ENCODE measurements at regions not wholly inside any gene's neighbourhood (a gene's known extent, or its start where the extent isn't known, plus 50 kb on each side); places are given as distances from the start of the nearest gene placed in this dataset.

- BruUV-seq (replicated peaks) = no TSS peak
- Histone ChIP-seq H3K79me2 (ENCODE audit: control insufficient read depth, insufficient read depth, low read length) (no peaks in the 10 kb centered on the region), H3K9me3 (replicated peaks; ENCODE audit: control insufficient read depth, insufficient read depth, low read length) (no peaks in the 10 kb centered on the region), H3K4me1 (ENCODE audit: control insufficient read depth, insufficient read depth, low read length) (no peaks in the 10 kb centered on the region), H3K27ac (ENCODE audit: control insufficient read depth, insufficient read depth) (no peak overlapping the region), H3K27me3 (replicated peaks in 1 of 2; ENCODE audit: control insufficient read depth in 2 of 2, insufficient read depth in 2 of 2, low read length in 1 of 2) (no peaks in the 10 kb centered on the region), H4K20me1 (ENCODE audit: control insufficient read depth, insufficient read depth) (no peaks in the 10 kb centered on the region), H3K4me3 (no peak overlapping the region), H2AFZ (ENCODE audit: control insufficient read depth, low read depth, low read length) (no peak overlapping the region), H3K9ac (ENCODE audit: control insufficient read depth, insufficient read depth, low read length) (no peak overlapping the region), H3K4me2 (ENCODE audit: control insufficient read depth, insufficient read depth) (no peak overlapping the region), H3K36me3 (ENCODE audit: control insufficient read depth in 2 of 2, insufficient read depth in 2 of 2, low read length in 1 of 2) (no peaks in the 10 kb centered on the region)
- no peak for ATAC-seq
- SMC1A ChIA-PET (ENCODE audit: uncharacterized antibody, unreplicated experiment) = no interaction called here
- POLR2A ChIA-PET = no interaction called here
- DNase-seq (ENCODE audit: low read depth, low spot score) = no peak
- in situ Hi-C loops (cut with MboI) = no loop called here
- TF ChIP-seq CUX1 (IDR thresholded peaks at IDR 0.05; ENCODE audit: insufficient replicate concordance, low read depth, low read length) (no peak), LARP7 (IDR thresholded peaks at IDR 0.05) (no peak), NR2C2 (IDR thresholded peaks at IDR 0.05; ENCODE audit: borderline replicate concordance, control insufficient read depth, insufficient read length, low read depth) (no peak), RCOR1 (conservative IDR thresholded peaks at IDR 0.05; ENCODE audit: low read depth, low read length) (no peak), TCF12 (IDR thresholded peaks at IDR 0.05; ENCODE audit: low read depth, low read length) (no peak), SP1 (IDR thresholded peaks at IDR 0.05; ENCODE audit: low read depth, low read length) (no peak), RELB (IDR thresholded peaks at IDR 0.05; ENCODE audit: low read depth) (no peak)
- intact Hi-C loops (cut with micrococcal nuclease; ENCODE audit: unreplicated experiment) = no loop called here
- no peak for FAIRE-seq
- RAD21 ChIA-PET (ENCODE audit: unreplicated experiment) = no interaction called here
- CTCF ChIA-PET = no interaction called here
- 26% methylated on average over 4 of the region's 4 CpGs for WGBS (ENCODE audit: insufficient coverage, insufficient replicate concordance, low lambda C conversion rate, missing lambda C conversion rate)
These were observed 608.4 kb upstream of the PITX2 start for GRCh38 chr4:111231281-111231680.
